GM19238 (cell line): ENCODE measurements at regions not wholly inside any gene's neighbourhood (a gene's known extent, or its start where the extent isn't known, plus 50 kb on each side); places are given as distances from the start of the nearest gene placed in this dataset.

Experiments used
- DNase-seq: peaks from one replicate; pipeline ENCODE4 v3.0.0; 2011; ENCODE audit warnings: low spot score; ENCODE audit not compliant: insufficient read length

DNA sequence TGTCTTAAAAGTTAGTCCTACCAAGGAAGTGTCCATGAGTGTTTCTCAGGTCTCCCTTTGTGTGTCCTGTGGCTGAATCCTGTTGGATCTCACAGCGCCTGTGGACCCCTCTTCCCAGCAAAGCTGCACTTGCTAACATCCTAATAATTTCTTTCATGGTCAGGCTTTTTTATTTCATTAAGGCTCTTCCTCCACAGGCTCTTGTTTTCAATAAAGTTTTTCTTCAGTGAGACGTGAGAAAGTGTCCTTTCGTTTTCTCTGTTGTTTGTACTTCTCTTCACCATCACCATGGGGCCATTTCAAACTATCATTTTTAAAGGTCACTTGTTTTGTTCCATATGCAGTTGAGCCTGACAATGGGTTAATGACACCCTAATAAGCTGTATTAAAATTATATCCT lies 231.5 kb downstream of the LMO4 start:
- no peak for DNase-seq

DNA sequence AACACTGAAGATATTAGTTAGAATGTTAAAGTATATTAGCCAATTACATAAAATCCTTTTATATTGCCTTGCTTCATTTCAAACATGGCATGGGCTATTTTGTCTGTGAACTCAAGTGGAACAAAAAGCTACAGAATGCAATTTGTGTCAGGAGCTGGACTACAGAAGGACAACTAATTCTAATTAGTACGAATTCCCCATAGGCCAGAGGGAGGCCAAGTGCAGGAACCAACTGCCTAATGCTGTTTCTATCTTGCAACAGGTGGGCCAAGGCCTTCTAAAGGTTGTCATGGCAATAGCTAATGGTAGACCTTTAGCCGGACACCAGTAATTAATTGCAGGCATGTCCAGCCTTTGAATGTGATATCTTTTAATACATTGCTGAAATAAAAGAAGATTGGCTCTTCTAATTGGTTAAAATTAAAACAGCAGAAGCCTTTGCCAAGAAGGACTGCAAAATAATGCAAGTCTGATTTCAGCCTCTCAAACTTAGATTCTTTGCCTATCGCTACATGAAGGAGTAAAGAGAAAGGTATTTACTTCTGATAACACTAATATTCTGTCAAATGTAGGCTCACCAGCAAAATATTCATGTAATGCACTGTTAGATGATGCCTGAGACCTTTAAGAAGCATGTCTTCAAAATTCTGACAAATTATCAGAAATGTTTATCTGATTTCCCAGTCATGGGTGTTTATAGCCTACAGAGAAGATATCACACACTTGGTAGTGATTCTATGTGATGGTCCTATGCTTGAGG lies 232.1 kb downstream of the LMO4 start:
- no peak for DNase-seq

DNA sequence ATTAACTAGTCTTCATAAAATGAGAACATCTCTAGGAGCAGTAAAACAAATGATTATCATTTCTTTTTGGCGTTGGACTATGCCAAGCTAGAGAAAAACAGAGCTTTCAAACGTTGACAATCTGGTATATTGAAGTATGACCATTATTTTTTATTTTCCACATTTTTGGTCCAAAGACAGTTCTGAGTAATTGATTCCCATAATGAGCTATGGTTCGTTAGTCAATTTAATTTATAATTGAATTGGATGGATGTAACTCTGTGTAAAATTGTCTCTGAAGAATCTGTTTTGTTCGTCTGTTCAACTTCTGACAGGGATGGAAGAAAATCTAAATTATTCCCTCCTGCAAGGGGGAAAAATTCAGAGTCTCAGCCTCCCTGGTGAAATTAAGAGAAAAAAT lies 234.5 kb downstream of the LMO4 start:
- DNase-seq: no peak

DNA sequence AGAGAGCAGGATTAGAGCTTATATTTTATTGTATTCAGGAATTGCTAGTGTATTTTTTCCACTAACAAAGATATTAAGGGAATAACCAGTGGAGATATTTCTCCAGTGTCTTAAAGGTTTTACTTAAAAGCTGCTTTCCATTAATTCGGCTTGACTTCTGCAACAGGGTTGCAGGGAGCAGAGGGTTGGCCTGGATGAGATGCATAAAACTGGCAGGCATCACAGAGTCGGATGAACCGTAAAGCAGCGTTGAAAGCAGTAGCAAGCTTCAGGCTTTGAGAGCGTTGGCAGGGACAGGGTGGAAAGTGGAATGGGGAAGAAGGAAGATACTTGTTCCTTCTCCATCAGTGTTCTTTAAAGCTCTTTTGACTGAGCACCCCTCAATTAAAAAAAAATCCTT lies 237.2 kb downstream of the LMO4 start:
- no peak for DNase-seq

DNA sequence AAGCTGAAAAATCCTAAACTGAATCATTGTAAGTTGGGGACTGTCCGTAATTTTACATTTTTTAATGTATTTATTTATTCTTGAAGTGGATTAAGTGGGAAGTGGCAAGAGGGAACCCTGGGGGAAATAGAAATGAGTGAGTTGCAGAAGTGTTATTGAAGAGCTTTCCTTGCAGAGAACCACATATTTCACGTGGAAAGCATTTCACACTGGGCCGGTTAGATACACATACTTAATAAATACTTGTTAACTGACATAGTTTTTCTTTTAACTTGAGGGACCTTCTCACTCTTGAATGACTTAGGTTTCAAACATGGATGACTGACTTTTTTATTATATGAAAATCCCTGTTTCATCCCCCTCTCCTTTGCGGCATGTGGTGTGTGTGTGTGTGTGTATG lies 239.3 kb downstream of the LMO4 start:
- no peak for DNase-seq

DNA sequence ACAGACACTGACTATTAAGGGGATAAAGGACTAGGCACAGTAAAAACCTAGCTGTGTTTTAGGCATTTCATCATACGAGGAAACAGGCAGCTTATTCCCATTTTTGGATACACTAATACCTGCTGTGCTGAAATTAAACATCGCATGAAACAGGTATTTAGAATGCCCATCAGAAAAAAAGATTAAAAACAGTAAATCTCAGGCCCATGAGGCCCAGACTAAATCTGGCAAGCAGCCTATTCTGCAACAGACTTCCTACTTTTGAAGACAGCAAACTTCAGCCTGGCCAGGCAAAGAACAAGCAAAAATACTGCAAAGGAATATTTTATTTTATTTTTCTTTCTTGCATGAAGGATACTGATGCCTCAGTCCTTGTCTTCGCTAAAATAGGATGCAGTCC lies 240.2 kb downstream of the LMO4 start:
- DNase-seq: no peak

DNA sequence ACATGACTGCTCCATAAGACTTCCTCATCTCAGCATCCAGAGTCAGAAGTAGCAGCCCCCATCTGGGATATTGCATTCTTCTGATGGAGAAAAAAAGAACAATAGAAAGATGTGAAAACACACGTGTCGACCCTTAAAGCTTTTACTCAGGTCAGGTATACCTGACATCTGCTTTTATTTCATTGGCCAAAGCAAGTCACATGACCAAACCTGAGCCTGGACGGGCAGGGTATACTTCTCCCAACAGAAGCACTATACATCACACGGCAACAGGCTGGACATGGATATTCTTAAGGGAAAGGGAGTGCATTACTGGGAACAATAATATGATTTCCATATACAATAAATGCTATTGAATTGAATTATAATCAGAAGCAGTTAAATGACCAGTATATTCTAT lies 243.3 kb downstream of the LMO4 start:
- DNase-seq: no peak

DNA sequence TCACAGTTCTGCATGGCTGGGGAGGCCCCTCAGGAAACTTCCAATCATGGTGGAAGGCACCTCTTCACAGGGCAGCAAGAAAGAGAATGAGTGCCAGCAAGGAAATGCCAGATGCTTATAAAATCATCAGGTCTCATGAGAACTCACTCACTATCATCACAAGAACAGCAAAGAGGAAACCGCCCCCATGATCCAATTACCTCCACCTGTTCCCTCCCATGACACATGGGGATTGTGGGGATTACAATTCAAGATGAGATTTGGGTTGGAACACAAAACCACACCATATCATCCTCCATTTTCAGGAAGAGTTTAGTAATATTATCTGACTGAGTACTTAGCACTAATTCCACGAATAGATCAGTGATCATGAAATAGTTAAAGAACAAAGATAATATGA lies 244.2 kb downstream of the LMO4 start:
- no peak for DNase-seq

DNA sequence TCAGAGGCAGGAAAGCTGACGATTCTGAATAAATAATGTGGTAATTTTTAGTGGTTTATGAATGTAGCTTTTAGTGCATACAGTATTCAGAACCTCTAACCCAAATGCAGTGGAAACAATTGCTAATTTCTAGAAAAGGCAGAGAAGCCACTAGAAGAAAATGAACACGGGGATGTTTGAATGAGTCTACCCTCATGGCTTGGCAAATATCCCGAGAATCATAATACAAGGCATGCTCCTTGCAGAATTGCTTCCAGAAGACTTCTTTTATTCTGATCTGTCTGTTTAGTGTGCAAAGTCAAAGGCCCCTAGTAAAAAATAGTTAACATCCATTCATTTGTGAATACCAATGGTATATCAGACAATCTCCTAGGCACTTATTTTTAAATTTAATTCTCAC lies 246.8 kb downstream of the LMO4 start:
- no peak for DNase-seq

DNA sequence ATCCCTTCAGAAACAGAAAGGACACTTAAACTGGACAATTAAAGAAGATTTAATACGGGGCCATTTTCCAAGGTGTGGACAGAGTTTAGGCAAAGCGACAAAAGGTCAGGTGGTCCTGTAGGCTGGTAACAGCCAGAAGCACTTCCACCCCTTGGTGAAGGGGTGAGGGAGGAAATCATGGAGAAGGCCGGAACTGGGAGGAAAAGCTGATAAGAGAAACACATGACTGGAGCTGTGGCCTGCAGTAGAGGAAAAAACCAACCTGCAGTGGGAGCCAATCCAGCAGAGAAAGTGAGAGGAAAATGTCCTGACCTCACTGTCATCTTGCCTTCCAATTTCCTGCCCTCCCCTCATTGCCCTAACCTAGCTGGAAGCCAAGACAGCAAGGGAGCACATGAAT lies 249.8 kb downstream of the LMO4 start:
- no peak for DNase-seq

DNA sequence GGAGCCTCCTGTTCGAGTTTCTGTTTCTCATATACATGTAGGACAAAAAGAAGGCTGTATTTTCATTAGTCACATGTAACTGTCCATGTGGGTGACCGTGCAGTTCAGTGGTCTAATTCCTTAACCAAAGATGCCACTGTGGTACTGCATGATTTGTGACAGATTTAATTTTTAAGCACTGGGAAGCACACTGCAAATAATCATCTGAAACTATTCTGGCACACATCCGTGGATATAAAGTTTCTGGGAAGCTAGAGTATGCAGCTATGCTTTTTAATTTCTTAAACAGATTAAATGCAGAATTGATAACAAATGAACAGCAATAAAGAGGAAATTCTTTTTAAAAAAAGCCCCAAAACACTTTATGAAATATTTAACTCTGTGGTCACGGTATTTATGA lies 254.8 kb downstream of the LMO4 start:
- no peak for DNase-seq

DNA sequence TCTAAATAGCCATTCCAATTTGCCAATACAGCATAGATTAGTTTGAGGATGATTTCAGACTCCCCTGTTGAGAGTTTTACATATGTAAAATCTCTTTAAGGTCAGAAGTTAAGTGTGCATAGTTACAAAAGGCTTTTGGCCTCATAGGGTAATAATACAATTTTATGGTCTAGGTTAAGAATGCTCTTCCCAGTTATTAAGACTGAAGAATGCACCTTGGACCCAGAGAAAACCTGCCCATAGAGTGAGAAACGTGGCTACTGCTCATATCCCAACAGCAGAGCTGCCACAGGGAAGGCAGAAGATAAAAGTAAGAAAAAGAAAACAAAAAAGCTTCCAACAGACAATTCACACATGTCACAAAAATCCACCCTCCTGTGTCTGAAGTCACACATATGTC lies 255.9 kb downstream of the LMO4 start:
- no peak for DNase-seq

DNA sequence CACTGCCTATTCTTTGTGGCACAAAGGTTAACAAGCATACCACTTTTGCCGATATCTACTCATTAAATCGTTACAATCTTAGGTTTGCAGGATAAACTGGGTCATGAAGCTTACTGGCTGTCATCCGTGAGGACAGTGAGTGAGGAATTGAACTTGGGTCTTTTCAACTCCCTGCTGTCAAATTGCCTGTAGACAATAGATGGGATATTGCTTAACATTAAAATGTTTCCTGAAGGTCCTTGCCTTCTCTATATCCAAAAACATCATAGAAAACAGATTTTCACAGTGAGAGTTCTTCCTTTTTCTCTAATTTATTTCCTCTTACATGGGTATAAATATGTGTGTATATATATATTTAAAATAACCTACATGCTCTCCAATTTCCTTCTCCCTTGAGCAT lies 257.8 kb downstream of the LMO4 start:
- DNase-seq: no peak

DNA sequence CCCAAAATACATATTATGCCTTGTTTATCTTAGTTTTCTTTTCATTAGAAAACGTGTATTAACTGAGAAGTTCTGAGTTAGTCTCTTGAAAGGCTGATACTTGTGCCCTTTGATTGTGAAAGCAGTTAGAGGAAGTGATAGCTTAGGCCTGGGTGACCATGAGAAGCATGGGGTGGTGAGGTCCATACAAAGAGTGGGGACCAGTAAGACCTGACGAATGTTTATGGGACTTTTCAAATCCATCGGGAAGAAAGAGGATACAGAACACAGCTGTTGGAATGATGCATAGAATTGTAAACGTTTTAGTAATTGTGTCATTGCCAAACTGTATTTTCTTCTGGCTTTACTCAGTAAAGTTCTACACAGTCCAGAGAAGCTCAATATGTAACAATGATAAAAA lies 259.8 kb downstream of the LMO4 start:
- DNase-seq: no peak

DNA sequence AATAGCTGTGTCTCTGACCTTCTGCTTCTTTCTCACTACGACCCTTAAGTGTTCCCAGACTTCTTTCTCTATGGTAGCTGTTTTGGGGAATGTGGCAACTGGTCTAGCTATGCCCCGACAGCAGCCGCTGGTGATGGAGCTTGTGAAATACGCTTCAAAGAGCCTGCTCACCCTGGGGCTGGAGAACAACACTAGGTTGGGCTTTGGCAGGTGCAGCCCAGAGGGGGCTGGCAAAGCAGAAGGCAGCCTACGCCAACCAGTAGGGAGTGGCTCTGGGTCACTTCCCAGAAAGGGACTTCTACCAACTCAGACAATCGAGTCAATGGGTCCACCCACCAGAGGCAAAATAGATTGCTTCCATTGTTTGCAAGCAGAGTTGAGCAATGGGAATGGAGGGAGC lies 262.8 kb downstream of the LMO4 start:
- DNase-seq: no peak

DNA sequence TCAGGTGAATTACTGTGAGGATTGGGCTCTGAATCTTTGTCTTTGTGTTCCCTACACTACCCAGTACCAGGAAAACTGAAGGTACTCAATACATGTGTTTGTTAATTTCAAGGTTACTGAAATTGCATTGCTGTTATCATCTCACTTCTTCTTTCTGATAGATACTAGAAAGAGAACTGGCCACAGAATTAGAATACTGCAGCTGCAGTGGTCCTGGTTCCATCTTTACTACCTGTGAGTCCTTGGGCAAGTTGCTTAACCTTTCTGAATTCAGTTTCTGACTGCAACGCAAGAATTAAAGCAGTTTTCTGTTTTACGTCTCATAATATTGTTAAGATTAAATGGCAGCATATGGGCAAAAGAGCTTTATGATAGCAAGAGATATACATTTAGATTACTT lies 263.5 kb downstream of the LMO4 start:
- no peak for DNase-seq

DNA sequence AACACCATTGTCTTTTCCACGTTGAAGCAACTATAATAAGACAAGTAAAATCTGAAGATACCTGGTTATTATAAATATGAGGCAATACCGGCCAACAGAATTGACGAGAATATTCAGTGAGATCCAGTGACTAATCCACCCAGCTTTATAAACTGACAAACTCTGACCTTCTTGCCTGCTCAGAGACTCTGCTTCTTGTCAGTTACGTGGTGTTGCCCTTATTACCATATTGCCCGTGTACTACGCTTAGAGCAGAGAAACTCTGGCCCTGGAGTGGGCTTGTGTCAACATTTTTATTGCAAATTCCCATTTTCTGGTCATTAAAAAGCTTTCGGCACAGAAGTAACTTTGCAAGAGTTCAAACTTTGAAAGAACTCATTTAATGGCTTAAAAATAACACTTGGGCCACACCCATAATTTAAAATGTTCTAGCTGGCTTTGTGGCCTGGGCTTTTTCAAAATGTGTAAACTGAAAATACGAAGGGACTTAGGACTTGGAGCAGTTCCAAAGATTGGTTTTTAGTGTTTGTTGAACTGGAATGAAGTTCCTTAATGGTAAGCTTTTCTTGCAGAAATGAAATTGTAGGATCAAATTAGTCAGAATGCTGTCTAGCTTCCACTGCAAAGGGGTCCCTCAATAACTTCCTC lies 266.2 kb downstream of the LMO4 start:
- DNase-seq: no peak

DNA sequence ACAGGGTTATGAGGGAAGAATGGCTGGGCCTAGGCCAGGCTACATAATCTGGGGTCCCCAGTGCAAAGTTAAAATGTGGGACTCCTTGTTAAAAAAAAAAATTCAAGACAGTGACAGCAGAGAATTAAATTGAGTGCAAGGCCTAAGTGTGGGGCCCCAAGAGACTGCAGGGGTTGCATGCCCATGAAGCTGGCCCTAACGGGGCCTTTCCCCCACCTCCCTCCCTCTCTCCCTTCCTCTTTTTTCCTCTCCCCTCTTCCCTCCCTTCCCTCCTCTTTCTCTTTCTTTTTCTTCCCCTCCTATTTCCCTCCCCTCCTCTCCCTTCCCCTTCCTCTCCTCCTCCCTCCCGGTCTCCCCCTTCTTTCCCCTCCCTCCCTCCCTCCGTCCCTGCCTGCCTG lies 266.7 kb downstream of the LMO4 start:
- DNase-seq: no peak

DNA sequence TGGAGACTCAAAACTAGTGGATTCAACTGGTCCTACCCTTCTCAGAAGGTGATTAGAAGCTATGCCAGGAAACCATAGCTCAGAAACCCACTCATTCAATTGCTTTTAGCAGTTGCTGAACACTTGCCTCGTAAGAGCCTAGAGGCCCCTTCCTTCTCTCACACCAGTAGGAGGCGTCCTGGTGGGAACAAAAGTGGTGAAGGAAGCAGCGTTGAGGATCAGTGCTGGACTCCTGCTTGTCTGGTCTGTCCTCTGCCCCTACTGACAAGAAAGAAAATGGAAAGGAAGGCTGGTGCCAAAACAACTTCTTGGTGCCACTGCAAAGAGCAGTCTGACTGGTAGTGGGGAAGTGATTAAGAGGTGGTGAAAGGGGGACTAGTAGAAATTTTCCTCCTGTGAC lies 269.7 kb downstream of the LMO4 start:
- no peak for DNase-seq

DNA sequence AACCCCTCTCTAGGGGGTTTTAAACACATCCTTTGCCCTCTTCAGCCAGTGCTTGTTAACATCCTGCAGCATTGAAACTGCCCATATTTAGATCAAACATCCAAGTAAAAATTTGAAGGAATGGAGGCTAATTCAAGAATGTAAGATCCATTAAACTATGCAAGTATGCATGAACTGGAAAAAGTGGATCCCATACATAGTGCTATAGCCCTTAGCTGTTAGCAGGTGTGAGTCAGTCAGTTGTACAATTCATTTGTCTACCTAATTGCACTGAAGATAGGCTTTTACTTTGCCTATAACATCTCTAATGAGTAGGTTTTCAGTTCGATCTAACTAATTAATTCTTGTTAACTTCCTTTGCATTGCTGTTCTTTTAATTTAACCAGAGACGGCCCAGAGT lies 270.9 kb downstream of the LMO4 start:
- DNase-seq: no peak

DNA sequence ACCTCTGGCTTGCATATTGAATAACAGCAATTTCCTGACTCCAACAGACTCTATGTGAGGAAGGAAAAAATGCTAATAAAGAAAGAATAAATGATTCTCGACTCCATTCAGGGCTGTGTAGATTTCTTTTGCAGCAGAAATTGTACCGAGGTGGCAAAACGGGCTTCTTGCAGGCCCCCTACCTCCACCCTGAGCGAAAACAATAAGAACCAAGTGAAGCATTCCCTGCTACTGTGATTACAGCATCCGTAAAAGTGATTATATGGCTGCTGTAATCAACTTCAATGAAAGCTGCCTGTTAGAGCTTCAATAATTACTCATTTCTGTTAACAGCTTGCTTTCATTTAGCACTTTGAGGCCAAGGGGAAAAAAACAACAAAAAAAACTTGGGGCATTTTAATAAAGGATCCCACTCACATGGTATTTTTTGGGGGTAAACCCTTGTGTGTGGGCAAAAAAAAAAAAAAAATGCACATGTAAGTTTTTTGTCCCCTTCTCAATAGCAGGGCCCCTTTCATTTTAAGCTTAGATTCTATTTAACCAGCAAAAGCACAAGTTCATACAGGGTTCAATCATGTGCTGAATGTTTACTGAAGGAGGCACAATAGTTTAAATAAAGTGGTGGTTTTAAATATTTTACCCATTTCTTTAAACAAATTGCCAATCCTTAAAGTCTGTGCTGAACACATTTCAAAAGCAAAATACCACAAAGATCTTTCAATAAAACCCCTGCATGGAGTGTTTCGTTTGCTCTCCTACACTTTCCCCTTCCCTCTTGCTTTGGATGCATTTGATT lies 271.6 kb downstream of the LMO4 start:
- no peak for DNase-seq

DNA sequence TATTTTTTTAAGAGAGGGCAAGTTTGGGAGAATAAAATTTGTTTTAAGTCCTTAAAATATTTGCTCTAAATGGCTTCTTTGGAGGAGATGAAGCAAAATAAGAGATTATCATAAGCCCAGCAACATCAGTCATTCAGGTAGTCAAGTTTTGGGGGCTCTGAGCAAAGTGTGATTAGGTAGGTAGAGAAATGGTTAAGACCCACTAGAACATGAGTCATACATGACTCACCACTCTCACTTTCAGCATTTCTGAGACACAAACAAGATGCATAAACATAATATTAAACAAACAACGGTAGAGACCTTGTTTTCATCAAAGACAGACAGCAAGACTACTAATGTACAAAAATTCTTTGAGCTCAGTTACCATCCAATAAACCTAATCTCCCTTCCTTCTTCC lies 272.2 kb downstream of the LMO4 start:
- DNase-seq: no peak

DNA sequence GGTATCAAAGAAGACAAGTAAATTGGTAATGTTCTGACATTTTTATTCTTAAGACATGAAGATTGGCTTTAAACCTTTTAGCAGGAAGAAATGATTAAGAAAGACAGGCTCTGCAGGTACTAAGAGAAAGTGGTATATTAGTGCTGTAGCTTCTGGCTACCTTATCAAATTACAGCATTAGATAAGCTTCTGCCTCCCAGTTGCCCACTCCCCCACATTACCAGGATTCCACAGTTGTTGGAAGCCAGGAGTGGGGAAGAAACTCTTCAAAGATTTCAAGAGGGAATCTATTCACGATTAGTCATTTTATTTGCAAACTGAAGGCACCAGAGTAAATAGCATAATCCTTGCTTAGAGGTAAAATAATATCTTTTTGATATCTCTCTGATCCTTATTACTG lies 274.9 kb downstream of the LMO4 start:
- no peak for DNase-seq
